Endothelial cell of umbilical vein (primary cell): ENCODE measurements at regions not wholly inside any gene's neighbourhood (a gene's known extent, or its start where the extent isn't known, plus 50 kb on each side); places are given as distances from the start of the nearest gene placed in this dataset.

Experiments
- CTCF ChIP-seq, 2 donors: IDR thresholded peaks; 1 replicate in 1 of 2; 2 replicates in 1 of 2; pipeline ENCODE4 v1.5.1; 2011; ENCODE audit warnings: low read length in 2 of 2, mild to moderate bottlenecking in 2 of 2, moderate library complexity in 2 of 2, control low read depth in 1 of 2, inconsistent platforms in 1 of 2, low read depth in 1 of 2; ENCODE audit not compliant: insufficient read depth in 1 of 2; ENCODE audit errors: extremely low read depth in 1 of 2
- GATA2 ChIP-seq: IDR thresholded peaks from 2 replicates; pipeline ENCODE4 v1.7.0; 2011; ENCODE audit warnings: low read depth, mild to moderate bottlenecking, moderate library complexity, mixed read lengths, low read length; ENCODE audit not compliant: insufficient read length, insufficient read depth
- POLR2A ChIP-seq: IDR thresholded peaks from 2 replicates; pipeline ENCODE4 v1.6.1; 2012; ENCODE audit warnings: low read depth, mild to moderate bottlenecking, control low read depth, low read length
- POLR2AphosphoS5 ChIP-seq: IDR thresholded peaks from 2 replicates; pipeline ENCODE4 v1.6.1; 2012; ENCODE audit warnings: low read depth, mild to moderate bottlenecking, control low read depth, low read length, moderate library complexity; ENCODE audit not compliant: insufficient read depth
- TF ChIP-seq, protein P1 (sequence below): IDR thresholded peaks from 2 replicates; pipeline ENCODE4 v1.6.1; 2011; ENCODE audit not compliant: insufficient read depth, insufficient read length

DNA sequence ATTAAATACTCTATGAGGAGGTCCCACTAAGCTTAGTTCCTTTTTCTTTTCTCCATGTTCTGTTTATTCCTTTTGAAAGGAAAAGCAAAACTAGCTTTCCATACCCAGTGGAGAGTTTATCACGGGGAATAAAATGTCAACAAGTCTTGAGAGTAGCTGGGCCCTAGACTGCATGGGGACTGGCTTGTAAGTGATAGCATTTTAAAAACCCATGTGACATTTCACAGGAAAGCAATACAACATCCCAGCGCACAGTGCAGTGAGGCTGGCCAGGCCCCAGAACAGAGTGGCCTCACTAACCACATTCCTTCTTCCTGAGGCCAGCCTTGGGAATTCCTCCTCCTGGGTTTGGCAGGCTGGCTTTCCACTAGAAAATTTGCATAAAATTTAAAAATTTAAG, 149.8 kb downstream of the DLEU7 start:
- TF ChIP-seq POLR2AphosphoS5, result no peak
- no peak for TF ChIP-seq GATA2
- TF ChIP-seq CTCF (IDR thresholded peaks at IDR 0.05; ENCODE audit: extremely low read depth in 1 of 2, insufficient read depth in 1 of 2, low read depth in 1 of 2, low read length in 2 of 2), result no peak
- TF ChIP-seq POLR2A, result no peak
- TF ChIP-seq, protein P1, sequence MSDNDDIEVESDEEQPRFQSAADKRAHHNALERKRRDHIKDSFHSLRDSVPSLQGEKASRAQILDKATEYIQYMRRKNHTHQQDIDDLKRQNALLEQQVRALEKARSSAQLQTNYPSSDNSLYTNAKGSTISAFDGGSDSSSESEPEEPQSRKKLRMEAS, result no peak
